Neural progenitor cell (in vitro differentiated cells): ENCODE measurements at regions not wholly inside any gene's neighbourhood (a gene's known extent, or its start where the extent isn't known, plus 50 kb on each side); places are given as distances from the start of the nearest gene placed in this dataset.

Experiments
- CTCF ChIP-seq: fragments of 200-600 bp; sonication (generic); IDR thresholded peaks from 2 replicates; pipeline ENCODE4 v1.5.1; 2017; ENCODE audit warnings: antibody characterized with exemption, mild to moderate bottlenecking
- EZH2 ChIP-seq: fragments of 200-600 bp; sonication (generic); IDR thresholded peaks from 2 replicates; pipeline ENCODE4 v1.6.1; 2017; ENCODE audit warnings: antibody characterized with exemption, mild to moderate bottlenecking, moderate library complexity
- EZH2phosphoT487 ChIP-seq: fragments of 200-600 bp; sonication (generic); IDR thresholded peaks from 2 replicates; pipeline ENCODE4 v1.6.1; 2017; ENCODE audit warnings: antibody characterized with exemption

- no peak for TF ChIP-seq CTCF
- TF ChIP-seq EZH2phosphoT487 = no peak
- no peak for TF ChIP-seq EZH2
Measured at GRCh38 chr3:34005886-34006285, 207.5 kb downstream of the PDCD6IP start.
